ENCODE measurements at regions not wholly inside any gene's neighbourhood (a gene's known extent, or its start where the extent isn't known, plus 50 kb on each side); places are given as distances from the start of the nearest gene placed in this dataset.

DNA sequence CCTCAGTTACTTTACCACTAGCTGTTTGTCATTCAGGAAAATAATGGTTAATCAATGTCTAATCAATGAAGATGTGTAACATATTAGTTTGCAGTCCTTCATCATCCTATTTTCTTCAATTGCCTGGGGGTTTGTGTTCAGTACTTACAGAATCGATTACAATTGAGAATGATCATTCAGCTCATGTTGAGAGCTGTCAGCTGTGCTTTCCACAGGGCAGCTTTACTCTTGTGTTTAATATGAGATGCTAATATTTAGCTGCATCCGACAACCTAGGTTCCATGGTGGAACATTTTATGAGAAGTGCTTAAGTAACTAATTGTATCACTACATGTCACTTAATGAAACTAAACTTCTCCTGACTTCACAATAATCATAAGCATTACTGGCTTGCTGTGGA, 191.9 kb downstream of the GRB14 start:
- intact Hi-C loops (cut with DNase I), result no loop called here
- H3K27me3 ChIP-seq, result no peaks in the 10 kb centered on the region
- no peaks in the 10 kb centered on the region for H3K9me3 ChIP-seq
- H3K4me1 ChIP-seq, result no peaks in the 10 kb centered on the region
- ATAC-seq (no peak), DNase-seq (no peak)
- no peak overlapping the region for H3K27ac ChIP-seq
- no peaks in the 10 kb centered on the region for H3K36me3 ChIP-seq
- H3K4me3 ChIP-seq, result no peak overlapping the region
- TF ChIP-seq, protein P1, sequence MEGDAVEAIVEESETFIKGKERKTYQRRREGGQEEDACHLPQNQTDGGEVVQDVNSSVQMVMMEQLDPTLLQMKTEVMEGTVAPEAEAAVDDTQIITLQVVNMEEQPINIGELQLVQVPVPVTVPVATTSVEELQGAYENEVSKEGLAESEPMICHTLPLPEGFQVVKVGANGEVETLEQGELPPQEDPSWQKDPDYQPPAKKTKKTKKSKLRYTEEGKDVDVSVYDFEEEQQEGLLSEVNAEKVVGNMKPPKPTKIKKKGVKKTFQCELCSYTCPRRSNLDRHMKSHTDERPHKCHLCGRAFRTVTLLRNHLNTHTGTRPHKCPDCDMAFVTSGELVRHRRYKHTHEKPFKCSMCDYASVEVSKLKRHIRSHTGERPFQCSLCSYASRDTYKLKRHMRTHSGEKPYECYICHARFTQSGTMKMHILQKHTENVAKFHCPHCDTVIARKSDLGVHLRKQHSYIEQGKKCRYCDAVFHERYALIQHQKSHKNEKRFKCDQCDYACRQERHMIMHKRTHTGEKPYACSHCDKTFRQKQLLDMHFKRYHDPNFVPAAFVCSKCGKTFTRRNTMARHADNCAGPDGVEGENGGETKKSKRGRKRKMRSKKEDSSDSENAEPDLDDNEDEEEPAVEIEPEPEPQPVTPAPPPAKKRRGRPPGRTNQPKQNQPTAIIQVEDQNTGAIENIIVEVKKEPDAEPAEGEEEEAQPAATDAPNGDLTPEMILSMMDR (IDR thresholded peaks at IDR 0.05), result no peak

DNA sequence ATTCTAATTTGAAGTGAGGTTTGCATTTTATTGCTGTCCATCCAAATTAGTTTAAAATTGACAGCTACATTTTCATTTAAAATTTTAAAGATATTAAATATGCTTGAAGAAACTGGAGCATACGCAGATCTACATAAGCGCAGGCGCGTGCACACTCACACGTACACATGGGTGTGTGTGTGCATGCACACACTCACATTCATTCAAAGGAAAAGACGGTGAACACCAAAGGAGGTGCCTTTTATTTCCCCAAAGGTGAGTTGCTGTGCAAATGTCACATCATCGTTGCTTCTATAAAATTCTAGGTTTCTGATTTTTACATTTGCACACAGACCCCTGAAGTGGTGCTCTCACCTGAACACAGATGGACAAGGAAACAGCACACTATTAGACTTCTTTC, 194.2 kb downstream of the GRB14 start:
- Histone ChIP-seq H3K4me3 (no peak overlapping the region), H3K36me3 (no peaks in the 10 kb centered on the region), H3K27me3 (no peaks in the 10 kb centered on the region), H3K4me1 (no peaks in the 10 kb centered on the region), H3K9me3 (no peaks in the 10 kb centered on the region), H3K27ac (no peak overlapping the region)
- intact Hi-C loops (cut with DNase I), result no loop called here
- TF ChIP-seq, protein P1 (IDR thresholded peaks at IDR 0.05), result no peak
- ATAC-seq (no peak), DNase-seq (no peak)

DNA sequence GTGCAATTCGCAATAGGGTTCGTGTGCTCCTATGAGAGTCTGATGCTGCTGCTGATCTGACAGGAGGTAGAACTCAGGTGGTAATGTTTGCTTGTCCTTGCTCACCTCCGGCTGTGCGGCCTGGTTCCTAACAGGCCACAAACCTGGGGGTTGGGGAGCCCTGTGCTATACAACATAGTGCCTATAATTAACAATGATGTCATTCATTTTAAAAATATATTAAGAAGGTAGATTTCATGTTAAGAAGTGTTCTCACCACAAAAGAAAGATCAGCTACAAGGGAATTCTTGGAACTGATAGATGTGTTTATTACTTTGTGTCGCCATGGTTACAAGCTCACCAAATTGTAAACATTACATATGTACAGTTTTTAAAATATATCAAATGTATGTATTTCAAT, 200.5 kb downstream of the GRB14 start:
- intact Hi-C loops (cut with DNase I), result no loop called here
- no peak for ATAC-seq

DNA sequence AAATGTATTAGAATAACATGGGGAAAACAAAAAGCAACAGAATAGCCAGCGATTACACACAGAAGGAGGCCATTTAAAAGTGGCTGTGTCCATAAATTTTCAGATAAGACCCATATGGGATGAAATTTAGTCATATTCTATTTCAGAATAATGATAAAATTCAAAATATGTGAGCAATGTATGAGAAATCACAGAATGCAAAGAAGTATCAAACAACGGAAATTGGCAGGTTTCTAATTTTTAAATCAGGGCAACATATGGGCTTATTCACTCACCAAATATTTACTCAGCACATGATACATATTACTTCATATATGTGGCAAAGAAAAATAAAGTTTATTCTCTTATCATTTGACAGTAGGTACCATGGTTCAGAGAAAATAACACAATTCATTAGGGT, 208.5 kb downstream of the GRB14 start:
- TF ChIP-seq, protein P1 (IDR thresholded peaks at IDR 0.05), result no peak
- no peaks in the 10 kb centered on the region for H3K4me1 ChIP-seq

More for the DNA sequence above, 200.5 kb downstream of the GRB14 start:
- DNase-seq, result peak in 1 of 4 donors; percentile 16
- TF ChIP-seq, protein P1 (IDR thresholded peaks at IDR 0.05), result no peak
- no peaks in the 10 kb centered on the region for H3K9me3 ChIP-seq
- no peaks in the 10 kb centered on the region for H3K27me3 ChIP-seq
- H3K36me3 ChIP-seq, result no peaks in the 10 kb centered on the region
- no peak overlapping the region for H3K27ac ChIP-seq
- no peaks in the 10 kb centered on the region for H3K4me1 ChIP-seq
- H3K4me3 ChIP-seq, result no peak overlapping the region

DNA sequence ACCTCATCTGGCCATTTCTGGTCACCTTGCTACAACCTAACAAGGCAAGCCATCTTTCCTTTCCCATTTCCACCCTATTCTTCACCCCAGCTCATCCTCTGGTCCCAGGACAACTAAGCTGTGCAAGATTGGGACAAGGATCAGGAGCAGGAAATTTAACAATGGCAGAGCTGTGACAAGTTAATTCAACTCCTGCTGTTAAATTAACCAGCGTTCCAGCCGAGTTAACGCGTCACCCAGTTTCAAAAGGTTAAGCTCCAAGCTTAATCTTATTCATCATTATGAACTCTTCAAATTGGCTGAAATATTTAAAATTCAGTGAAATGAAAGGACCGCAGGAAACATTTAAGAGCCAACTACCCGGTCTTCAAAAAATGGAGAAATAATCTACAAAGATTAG, 231.9 kb downstream of the GRB14 start:
- Histone ChIP-seq H3K4me3 (no peak overlapping the region), H3K36me3 (no peaks in the 10 kb centered on the region), H3K9me3 (no peaks in the 10 kb centered on the region), H3K27me3 (no peaks in the 10 kb centered on the region), H3K4me1 (no peaks in the 10 kb centered on the region), H3K27ac (no peak overlapping the region)
- ATAC-seq, result no peak
- DNase-seq, result no peak
- TF ChIP-seq, protein P1 (IDR thresholded peaks at IDR 0.05), result no peak
- intact Hi-C loops (cut with DNase I), result no loop called here

More for the DNA sequence above, 208.5 kb downstream of the GRB14 start:
- Histone ChIP-seq H3K4me3 (no peak overlapping the region), H3K27me3 (no peaks in the 10 kb centered on the region), H3K27ac (no peak overlapping the region), H3K9me3 (no peaks in the 10 kb centered on the region), H3K36me3 (no peaks in the 10 kb centered on the region)
- no peak for ATAC-seq
- intact Hi-C loops (cut with DNase I), result no loop called here
- no peak for DNase-seq

Measured in left lung (tissue), 4 donors.